ENCODE measurements at regions not wholly inside any gene's neighbourhood (a gene's known extent, or its start where the extent isn't known, plus 50 kb on each side); places are given as distances from the start of the nearest gene placed in this dataset.

DNA sequence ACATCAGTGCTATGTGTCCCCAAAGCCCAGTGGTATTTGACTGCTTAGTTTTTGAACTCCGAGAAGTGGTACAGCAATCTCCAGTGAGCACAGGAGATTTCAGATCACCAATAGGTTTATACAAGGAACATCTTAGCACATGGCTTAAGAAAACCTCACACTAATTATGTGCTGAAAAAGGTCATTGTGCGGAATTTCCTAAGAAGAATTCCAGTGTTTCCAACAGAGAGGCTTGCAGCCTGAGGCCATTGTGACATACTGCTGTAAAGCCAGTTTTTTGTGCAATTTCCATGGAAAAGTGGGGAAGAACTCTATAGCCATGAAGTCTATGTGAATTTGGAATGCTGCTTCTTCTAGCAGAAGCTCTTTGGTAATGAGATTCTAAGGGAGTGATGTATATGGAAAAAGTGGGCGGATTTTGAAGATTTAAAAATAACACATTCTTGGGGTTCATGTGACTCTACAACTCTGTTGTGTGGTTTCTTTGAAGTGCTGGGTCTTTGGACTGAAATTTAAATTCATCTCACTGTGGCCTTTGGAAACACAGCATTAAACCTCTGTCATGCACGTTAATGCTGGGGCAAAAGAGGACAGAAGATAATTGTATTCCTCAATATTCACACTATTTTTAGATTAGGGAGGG is 110.5 kb upstream of the CD180 start (continued):
- no peak for TF ChIP-seq KLF9 (tag by site-specific recombination; IDR thresholded peaks at IDR 0.05; ENCODE audit: low read depth)

DNA sequence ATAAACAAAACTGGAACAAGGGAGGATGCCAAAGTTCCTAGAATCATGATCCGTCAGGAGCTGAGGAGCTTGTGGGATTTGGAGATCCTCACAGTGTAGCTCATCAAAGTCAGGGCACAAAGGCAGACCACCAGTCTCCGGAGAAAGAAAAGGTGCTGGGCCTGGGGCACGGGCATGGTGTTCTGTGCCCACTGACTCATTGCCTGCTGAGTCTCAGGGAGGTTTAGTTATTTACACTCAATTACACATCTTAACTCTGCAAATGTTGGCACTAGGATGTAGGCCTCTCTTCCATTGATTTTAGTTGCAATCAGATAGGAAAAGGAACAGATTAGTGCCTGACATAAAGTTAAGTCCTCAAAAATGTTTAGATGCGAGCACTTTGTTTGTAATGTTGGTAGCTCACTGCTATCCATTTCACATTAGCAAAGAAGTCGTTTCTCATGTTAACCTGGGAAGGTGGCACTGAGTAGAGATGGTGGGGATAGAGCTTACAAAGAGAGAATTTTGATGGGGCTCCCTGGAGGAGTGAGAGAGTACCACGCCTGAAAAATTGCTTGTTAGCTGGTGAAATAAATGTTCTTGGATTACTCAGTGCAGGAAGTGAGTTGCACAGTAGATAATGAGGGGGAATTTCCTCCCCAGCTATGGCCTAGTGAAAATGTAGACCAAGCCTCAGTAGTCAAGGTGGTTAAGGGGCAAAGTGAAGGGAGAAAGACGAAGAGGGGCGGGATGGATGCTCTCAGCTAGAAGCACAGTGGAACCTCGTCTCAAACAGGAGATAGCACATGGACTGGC is 109.5 kb upstream of the CD180 start:
- no peak overlapping the region for H3K4me3 ChIP-seq (ENCODE audit: low read depth, low read length)
- no peaks in the 10 kb centered on the region for H3K9me3 ChIP-seq (ENCODE audit: control insufficient read depth, insufficient read depth, low read depth, low read length)
- CTCF ChIA-PET = no interaction called here
- no peak overlapping the region for H3K27ac ChIP-seq (ENCODE audit: extremely low read depth, low read depth, low read length)
- TF ChIP-seq OVOL3 (tag by site-specific recombination; IDR thresholded peaks at IDR 0.05) (no peak), ZNF791 (tag by site-specific recombination; IDR thresholded peaks at IDR 0.05) (no peak), ZNF214 (tag by site-specific recombination; IDR thresholded peaks at IDR 0.05; ENCODE audit: borderline replicate concordance) (no peak), ZNF223 (tag by site-specific recombination; IDR thresholded peaks at IDR 0.05) (no peak), ZNF558 (tag by site-specific recombination; IDR thresholded peaks at IDR 0.05) (no peak), ZIC2 (tag by site-specific recombination; IDR thresholded peaks at IDR 0.05) (no peak), ZNF585B (tag by site-specific recombination; IDR thresholded peaks at IDR 0.05) (no peak), ZNF510 (tag by site-specific recombination; IDR thresholded peaks at IDR 0.05; ENCODE audit: insufficient replicate concordance) (no peak), SETDB1 (IDR thresholded peaks at IDR 0.05; ENCODE audit: insufficient read length, low read length) (no peak), SALL2 (tag by site-specific recombination; IDR thresholded peaks at IDR 0.05; ENCODE audit: borderline replicate concordance) (no peak), PRDM1 (tag by site-specific recombination; IDR thresholded peaks at IDR 0.05) (no peak), ZNF501 (tag by site-specific recombination; IDR thresholded peaks at IDR 0.05) (no peak)
- TF ChIP-seq, protein P1, sequence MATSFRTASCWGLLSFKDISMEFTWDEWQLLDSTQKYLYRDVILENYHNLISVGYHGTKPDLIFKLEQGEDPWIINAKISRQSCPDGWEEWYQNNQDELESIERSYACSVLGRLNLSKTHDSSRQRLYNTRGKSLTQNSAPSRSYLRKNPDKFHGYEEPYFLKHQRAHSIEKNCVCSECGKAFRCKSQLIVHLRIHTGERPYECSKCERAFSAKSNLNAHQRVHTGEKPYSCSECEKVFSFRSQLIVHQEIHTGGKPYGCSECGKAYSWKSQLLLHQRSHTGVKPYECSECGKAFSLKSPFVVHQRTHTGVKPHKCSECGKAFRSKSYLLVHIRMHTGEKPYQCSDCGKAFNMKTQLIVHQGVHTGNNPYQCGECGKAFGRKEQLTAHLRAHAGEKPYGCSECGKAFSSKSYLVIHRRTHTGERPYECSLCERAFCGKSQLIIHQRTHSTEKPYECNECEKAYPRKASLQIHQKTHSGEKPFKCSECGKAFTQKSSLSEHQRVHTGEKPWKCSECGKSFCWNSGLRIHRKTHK (tag by site-specific recombination; IDR thresholded peaks at IDR 0.05) = no peak
- TF ChIP-seq, protein P2, sequence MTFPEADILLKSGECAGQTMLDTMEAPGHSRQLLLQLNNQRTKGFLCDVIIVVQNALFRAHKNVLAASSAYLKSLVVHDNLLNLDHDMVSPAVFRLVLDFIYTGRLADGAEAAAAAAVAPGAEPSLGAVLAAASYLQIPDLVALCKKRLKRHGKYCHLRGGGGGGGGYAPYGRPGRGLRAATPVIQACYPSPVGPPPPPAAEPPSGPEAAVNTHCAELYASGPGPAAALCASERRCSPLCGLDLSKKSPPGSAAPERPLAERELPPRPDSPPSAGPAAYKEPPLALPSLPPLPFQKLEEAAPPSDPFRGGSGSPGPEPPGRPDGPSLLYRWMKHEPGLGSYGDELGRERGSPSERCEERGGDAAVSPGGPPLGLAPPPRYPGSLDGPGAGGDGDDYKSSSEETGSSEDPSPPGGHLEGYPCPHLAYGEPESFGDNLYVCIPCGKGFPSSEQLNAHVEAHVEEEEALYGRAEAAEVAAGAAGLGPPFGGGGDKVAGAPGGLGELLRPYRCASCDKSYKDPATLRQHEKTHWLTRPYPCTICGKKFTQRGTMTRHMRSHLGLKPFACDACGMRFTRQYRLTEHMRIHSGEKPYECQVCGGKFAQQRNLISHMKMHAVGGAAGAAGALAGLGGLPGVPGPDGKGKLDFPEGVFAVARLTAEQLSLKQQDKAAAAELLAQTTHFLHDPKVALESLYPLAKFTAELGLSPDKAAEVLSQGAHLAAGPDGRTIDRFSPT (tag by site-specific recombination; IDR thresholded peaks at IDR 0.05) = no peak
- TF ChIP-seq, protein P3, sequence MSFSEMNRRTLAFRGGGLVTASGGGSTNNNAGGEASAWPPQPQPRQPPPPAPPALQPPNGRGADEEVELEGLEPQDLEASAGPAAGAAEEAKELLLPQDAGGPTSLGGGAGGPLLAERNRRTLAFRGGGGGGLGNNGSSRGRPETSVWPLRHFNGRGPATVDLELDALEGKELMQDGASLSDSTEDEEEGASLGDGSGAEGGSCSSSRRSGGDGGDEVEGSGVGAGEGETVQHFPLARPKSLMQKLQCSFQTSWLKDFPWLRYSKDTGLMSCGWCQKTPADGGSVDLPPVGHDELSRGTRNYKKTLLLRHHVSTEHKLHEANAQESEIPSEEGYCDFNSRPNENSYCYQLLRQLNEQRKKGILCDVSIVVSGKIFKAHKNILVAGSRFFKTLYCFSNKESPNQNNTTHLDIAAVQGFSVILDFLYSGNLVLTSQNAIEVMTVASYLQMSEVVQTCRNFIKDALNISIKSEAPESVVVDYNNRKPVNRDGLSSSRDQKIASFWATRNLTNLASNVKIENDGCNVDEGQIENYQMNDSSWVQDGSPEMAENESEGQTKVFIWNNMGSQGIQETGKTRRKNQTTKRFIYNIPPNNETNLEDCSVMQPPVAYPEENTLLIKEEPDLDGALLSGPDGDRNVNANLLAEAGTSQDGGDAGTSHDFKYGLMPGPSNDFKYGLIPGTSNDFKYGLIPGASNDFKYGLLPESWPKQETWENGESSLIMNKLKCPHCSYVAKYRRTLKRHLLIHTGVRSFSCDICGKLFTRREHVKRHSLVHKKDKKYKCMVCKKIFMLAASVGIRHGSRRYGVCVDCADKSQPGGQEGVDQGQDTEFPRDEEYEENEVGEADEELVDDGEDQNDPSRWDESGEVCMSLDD (tag by site-specific recombination; IDR thresholded peaks at IDR 0.05) = no peak
- H3K36me3 ChIP-seq (ENCODE audit: control insufficient read depth in 2 of 2, insufficient read depth in 1 of 2, low read length in 2 of 2) = no peaks in the 10 kb centered on the region
- H3K4me1 ChIP-seq (ENCODE audit: control insufficient read depth, insufficient read depth, low read length) = no peaks in the 10 kb centered on the region
- POLR2A ChIA-PET = no interaction called here

DNA sequence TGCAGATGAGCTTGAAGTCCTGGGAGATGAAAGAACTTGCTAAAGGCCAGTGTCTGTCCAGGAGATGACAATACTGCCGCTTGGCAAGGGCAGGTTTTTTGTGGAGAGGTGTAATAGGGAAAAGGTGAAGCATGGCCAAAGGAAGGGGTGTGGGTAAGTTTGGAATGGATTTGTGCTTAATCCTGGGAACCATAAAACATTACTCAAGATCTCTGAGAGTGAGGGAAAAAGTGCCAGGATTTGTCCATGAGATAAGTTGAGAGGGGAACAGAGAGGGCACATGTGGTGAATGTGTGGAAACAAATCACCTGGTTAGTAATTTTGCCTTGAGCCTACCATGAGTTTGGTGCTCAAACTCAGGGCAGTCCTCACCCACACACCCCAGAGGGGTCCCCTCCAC is 108.8 kb upstream of the CD180 start:
- no peak overlapping the region for H3K4me3 ChIP-seq (ENCODE audit: low read depth, low read length)
- no peak overlapping the region for H3K27ac ChIP-seq (ENCODE audit: extremely low read depth, low read depth, low read length)
- H3K36me3 ChIP-seq (ENCODE audit: control insufficient read depth in 2 of 2, insufficient read depth in 1 of 2, low read length in 2 of 2) = no peaks in the 10 kb centered on the region
- POLR2A ChIA-PET = no interaction called here
- H3K4me1 ChIP-seq (ENCODE audit: control insufficient read depth, insufficient read depth, low read length) = no peaks in the 10 kb centered on the region
- CTCF ChIA-PET = no interaction called here
- no peaks in the 10 kb centered on the region for H3K9me3 ChIP-seq (ENCODE audit: control insufficient read depth, insufficient read depth, low read depth, low read length)
- TF ChIP-seq, protein P4, sequence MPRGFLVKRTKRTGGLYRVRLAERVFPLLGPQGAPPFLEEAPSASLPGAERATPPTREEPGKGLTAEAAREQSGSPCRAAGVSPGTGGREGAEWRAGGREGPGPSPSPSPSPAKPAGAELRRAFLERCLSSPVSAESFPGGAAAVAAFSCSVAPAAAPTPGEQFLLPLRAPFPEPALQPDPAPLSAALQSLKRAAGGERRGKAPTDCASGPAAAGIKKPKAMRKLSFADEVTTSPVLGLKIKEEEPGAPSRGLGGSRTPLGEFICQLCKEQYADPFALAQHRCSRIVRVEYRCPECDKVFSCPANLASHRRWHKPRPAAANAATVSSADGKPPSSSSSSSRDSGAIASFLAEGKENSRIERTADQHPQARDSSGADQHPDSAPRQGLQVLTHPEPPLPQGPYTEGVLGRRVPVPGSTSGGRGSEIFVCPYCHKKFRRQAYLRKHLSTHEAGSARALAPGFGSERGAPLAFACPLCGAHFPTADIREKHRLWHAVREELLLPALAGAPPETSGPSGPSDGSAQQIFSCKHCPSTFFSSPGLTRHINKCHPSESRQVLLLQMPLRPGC (tag by site-specific recombination; IDR thresholded peaks at IDR 0.05) = no peak
- TF ChIP-seq SP3 (tag by site-specific recombination; IDR thresholded peaks at IDR 0.05) (no peak), ZNF561 (tag by site-specific recombination; IDR thresholded peaks at IDR 0.05; ENCODE audit: borderline replicate concordance) (no peak), TCF7L2 (IDR thresholded peaks at IDR 0.05; ENCODE audit: borderline replicate concordance, low read depth, low read length) (no peak), ZFHX2 (tag by site-specific recombination; conservative IDR thresholded peaks at IDR 0.05) (no peak), ZNF221 (tag by site-specific recombination; IDR thresholded peaks at IDR 0.05; ENCODE audit: borderline replicate concordance) (no peak)
- TF ChIP-seq, protein P5, sequence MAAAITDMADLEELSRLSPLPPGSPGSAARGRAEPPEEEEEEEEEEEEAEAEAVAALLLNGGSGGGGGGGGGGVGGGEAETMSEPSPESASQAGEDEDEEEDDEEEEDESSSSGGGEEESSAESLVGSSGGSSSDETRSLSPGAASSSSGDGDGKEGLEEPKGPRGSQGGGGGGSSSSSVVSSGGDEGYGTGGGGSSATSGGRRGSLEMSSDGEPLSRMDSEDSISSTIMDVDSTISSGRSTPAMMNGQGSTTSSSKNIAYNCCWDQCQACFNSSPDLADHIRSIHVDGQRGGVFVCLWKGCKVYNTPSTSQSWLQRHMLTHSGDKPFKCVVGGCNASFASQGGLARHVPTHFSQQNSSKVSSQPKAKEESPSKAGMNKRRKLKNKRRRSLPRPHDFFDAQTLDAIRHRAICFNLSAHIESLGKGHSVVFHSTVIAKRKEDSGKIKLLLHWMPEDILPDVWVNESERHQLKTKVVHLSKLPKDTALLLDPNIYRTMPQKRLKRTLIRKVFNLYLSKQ (tag by site-specific recombination; IDR thresholded peaks at IDR 0.05; ENCODE audit: borderline replicate concordance) = no peak

Measured in HEK293 (cell line).